GM19397 (cell line): ENCODE measurements at regions not wholly inside any gene's neighbourhood (a gene's known extent, or its start where the extent isn't known, plus 50 kb on each side); places are given as distances from the start of the nearest gene placed in this dataset.

Experiments used
- ATAC-seq: cut with Tn5 transposase; IDR thresholded peaks from one replicate; pipeline ENCODE4 v1.9.1; 2021; ENCODE audit warnings: mild to moderate bottlenecking, moderate library complexity; ENCODE audit not compliant: unreplicated experiment

DNA sequence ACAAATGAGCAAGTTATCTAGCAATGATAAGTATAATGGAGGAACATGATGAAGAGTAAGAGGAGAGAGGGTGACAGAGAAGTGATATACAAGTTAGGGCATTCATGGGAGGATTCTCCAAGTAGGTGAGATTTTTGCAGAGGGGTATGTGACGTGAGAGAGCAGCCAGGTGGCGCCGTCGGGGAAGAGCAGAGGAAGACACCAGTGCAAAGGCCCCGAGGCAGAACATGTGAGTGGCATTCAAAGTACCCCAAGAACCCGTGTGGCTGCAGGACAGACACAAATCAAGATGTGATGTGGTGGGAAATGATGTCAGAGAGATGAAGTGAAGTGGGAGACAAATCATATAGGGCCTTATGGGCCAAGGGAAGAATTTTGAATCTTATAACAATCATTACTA is 81.8 kb upstream of the GRM7 start:
- no peak for ATAC-seq

DNA sequence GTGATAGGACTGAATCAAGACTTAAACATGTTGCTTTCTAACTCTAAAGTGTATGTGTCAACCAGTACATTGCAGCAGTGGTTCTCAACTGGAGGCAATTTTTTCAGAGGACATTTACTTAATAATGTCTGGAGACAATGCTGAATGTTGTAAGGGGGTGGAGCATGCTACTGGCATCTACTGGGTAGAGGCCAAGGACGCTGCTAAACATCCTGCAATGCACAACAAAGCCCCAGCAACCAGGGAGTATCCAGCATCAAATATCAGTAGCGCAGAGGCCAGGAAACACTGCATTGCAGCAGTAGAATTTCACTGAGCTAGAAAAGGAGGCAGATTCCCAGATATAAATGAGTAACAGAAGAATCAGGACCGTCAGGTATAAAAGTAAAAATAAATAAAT is 79.8 kb upstream of the GRM7 start:
- ATAC-seq, result no peak

DNA sequence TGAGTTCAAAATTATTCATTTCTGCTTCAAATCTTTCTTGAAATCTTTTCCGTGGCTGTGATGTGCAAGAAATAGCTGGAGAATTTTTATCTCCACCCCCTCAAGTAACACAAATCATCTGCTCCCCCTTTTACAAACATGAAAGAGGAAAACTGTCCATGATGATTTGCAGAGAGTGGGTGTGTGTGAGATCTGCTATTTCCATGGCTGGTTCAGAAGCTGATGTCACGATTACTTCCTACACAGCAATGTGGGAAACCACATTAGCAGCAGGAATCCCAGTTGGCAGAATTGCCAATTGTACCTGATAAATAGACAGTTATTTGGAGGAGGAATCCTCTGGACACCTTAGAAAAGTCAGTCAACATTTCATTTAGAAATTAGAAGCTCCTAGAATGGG is 75.2 kb upstream of the GRM7 start:
- no peak for ATAC-seq

DNA sequence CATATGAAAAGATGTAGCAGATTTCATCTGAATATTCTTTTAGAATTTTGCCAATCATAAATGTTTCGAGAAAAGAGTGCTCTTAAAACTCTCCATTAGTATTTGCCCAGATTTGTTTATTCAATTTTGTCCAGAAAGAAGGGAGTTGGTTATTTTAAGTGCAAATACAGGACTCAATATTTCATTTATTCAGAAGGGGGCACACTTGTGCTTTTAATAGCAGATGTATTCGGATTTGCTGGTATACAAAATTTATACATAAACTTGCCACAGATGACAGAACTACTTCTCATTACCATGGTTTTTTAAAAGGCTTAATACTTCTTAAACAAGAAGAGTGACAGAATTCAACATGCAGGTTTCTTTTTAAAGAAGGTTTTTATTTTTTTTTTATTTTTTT is 69.8 kb upstream of the GRM7 start:
- no peak for ATAC-seq

DNA sequence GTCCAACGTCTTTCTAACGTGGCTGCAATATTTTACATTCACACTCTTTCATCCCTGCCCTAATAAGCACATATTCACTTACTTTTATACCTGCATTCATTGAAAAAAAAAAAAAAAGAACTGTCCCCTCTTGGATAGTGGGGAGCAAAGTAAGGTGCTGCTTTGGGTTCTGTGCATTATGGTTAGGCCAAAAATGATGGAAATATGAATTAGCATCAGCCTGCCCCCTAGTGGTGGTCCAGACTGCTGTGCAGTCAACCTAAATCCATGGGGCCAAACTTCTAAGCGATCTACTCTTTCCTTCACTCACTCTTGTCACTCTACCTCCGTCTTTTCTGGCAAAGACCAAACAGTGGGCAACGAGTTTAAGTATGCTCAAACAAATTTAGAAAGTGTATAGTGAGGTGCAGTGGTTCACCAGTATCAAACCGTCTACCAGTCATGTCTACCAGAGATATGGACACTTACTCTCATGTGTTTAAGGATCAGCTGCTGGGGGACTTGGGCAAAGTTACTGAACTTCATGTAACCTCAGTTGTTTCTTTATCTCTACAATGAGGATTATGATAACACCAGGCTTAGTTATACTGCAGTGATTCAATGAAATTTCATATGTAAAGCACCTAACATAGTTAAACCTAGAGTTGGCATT is 61.5 kb upstream of the GRM7 start:
- ATAC-seq, result peak; percentile 89

DNA sequence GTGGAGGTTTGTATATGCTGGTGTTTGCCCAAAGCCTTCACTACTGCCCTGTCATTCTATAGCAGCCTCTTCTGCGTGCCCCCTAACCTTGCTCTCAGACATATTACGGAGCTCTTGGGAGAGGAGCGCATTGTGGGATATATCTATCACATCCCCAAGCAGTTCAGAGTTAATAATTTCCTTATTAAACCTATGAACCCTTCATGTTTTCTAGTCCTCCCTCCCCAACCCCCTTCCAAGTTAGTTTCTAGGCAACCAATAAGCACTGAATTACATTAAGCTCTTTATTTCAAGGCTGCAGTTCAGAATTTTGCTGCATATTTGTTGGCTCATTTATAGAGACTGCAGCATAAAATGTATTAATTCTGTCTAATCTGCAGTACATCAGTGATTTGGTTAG is 57.3 kb upstream of the GRM7 start:
- ATAC-seq, result no peak

DNA sequence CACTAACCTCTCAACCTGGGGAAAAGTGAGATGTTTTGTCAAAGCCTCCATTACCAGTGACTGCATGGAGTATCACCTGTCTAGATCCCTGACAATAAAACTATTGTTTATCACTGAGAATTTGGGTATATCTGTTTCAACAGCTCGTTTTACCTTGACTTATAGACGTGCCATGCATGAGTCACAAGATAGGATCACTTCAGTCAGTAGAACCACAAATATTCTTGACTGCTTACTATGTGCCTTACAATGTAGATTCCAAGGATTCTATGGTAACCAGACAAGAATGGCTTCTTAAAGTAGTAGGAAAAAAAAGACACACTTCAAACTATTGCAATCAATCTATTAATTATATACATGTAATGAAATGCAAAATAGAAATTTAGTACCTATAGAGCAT is 55.7 kb upstream of the GRM7 start:
- no peak for ATAC-seq

DNA sequence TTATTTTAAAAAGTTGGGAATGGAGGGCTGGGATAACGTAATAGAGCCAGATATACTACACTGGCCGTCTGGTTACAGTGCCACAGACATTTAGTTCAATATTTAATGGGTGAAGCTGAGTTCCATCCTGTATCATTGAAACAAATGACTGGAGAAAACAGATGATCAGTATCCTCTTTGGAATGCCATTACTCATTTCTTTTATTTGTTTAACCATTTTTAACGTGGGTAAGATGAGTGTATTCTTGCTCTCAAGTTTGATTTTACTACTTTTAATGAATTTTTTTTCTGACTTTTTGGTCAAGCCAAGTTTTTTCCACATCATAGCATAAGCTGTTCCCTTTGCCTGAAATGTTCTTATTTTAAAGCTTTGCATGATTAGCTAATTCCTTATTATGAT is 53.9 kb upstream of the GRM7 start:
- no peak for ATAC-seq

DNA sequence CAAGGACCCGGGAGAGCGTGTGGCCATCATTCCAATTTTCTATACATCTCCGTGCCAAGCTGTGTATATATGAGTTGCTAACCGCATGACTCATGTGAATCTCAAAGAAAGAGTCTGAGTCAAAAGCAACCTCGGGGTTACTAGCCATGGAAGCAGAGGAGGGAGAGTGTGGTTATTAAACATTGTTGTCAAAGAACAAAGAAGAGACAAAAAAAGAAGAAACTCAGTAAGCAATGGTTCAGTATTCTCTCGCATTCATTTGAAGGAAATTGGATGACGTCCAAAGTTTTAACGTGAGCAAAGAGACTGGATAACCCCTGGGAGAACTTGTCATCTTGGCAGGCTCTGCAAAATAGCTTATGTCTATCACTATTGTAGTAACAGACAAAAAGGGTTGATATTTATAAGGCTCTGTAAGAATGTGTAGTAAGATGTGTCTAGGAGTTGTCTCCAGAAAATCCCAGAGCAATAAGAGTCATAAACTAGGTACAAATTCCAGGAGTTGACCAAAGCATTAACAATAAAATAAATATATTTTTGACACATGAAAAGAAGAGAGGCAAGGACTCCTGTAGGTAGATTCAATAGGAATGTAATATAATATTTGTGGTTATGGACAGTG is 52.8 kb upstream of the GRM7 start:
- no peak for ATAC-seq

DNA sequence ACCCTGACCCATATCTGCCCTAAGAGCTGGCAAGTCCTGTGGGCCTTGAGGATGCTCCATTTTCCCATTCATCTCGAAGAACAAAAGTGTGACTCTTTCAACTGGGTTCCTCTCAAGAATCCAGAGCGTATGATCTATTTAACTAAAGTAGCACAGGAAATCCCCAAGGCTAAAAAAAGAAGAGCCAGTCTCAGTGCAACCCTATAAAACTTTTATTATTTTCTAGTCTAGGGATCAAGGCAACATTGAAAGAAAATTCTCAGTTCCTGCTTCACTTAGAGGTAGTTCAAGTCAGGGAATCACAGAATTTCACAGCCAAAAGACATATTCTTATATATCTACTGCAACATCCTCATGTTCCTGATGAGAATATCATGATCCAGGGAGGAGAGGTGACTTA is 51.6 kb upstream of the GRM7 start:
- no peak for ATAC-seq
